ENCODE measurements at regions not wholly inside any gene's neighbourhood (a gene's known extent, or its start where the extent isn't known, plus 50 kb on each side); places are given as distances from the start of the nearest gene placed in this dataset.

- TF ChIP-seq CTCF (IDR thresholded peaks at IDR 0.05; ENCODE audit: low read depth, low read length, missing control alignments), result no peak
- no peak overlapping the region for H3K4me3 ChIP-seq (ENCODE audit: low read depth, low read length)
- in situ Hi-C loops (cut with HindIII; ENCODE audit: low sequenced_read_pairs), result no loop called here
- no peak for DNase-seq (ENCODE audit: low read depth)
Measured at GRCh38 chr5:115387816-115388215, 91.4 kb upstream of the CCDC112 start.

GRCh38 chr5:115386657-115387056 lies 90.2 kb upstream of the CCDC112 start:
- TF ChIP-seq CTCF (IDR thresholded peaks at IDR 0.05; ENCODE audit: low read depth, low read length, missing control alignments), result no peak
- in situ Hi-C loops (cut with HindIII; ENCODE audit: low sequenced_read_pairs), result no loop called here
- H3K4me3 ChIP-seq (ENCODE audit: low read depth, low read length), result no peak overlapping the region
- no peak for DNase-seq (ENCODE audit: low read depth)

GRCh38 chr5:115384587-115385375 lies 88.3 kb upstream of the CCDC112 start:
- in situ Hi-C loops (cut with HindIII; ENCODE audit: low sequenced_read_pairs), result no loop called here
- TF ChIP-seq CTCF (IDR thresholded peaks at IDR 0.05; ENCODE audit: low read depth, low read length, missing control alignments), result no peak

GRCh38 chr5:115382989-115383388 lies 86.5 kb upstream of the CCDC112 start:
- no peak for TF ChIP-seq CTCF (IDR thresholded peaks at IDR 0.05; ENCODE audit: low read depth, low read length, missing control alignments)
- H3K4me3 ChIP-seq (ENCODE audit: low read depth, low read length), result no peak overlapping the region
- no peak for DNase-seq (ENCODE audit: low read depth)
- in situ Hi-C loops (cut with HindIII; ENCODE audit: low sequenced_read_pairs), result no loop called here

More at GRCh38 chr5:115384587-115385375, 88.3 kb upstream of the CCDC112 start:
- H3K4me3 ChIP-seq (ENCODE audit: low read depth, low read length), result no peak overlapping the region
- no peak for DNase-seq (ENCODE audit: low read depth)

- TF ChIP-seq CTCF (IDR thresholded peaks at IDR 0.05; ENCODE audit: low read depth, low read length, missing control alignments), result no peak
- in situ Hi-C loops (cut with HindIII; ENCODE audit: low sequenced_read_pairs), result no loop called here
- no peak for DNase-seq (ENCODE audit: low read depth)
Measured at GRCh38 chr5:115381911-115382662, 85.6 kb upstream of the CCDC112 start.

GRCh38 chr5:115379622-115380344 lies 83.3 kb upstream of the CCDC112 start:
- TF ChIP-seq CTCF (IDR thresholded peaks at IDR 0.05; ENCODE audit: low read depth, low read length, missing control alignments), result no peak
- in situ Hi-C loops (cut with HindIII; ENCODE audit: low sequenced_read_pairs), result loop anchor here (5.0 kb wide), 1 partner anchor 77 kb away; no protein-coding TSS in a partner anchor
- no peak for DNase-seq (ENCODE audit: low read depth)
- H3K4me3 ChIP-seq (ENCODE audit: low read depth, low read length), result no peak overlapping the region

More at GRCh38 chr5:115381911-115382662, 85.6 kb upstream of the CCDC112 start:
- no peak overlapping the region for H3K4me3 ChIP-seq (ENCODE audit: low read depth, low read length)

All from astrocyte of the cerebellum (primary cell).